LHCN-M2 (cell line): ENCODE measurements at regions not wholly inside any gene's neighbourhood (a gene's known extent, or its start where the extent isn't known, plus 50 kb on each side); places are given as distances from the start of the nearest gene placed in this dataset.

Experiments
- DNase-seq: peaks from one replicate; pipeline ENCODE4 v3.0.0-alpha.2; 2012; ENCODE audit warnings: low read depth

- peak; percentile 51 for DNase-seq
These were observed 704.0 kb downstream of the KCNA4 start for GRCh38 chr11:29312812-29313211.

DNA sequence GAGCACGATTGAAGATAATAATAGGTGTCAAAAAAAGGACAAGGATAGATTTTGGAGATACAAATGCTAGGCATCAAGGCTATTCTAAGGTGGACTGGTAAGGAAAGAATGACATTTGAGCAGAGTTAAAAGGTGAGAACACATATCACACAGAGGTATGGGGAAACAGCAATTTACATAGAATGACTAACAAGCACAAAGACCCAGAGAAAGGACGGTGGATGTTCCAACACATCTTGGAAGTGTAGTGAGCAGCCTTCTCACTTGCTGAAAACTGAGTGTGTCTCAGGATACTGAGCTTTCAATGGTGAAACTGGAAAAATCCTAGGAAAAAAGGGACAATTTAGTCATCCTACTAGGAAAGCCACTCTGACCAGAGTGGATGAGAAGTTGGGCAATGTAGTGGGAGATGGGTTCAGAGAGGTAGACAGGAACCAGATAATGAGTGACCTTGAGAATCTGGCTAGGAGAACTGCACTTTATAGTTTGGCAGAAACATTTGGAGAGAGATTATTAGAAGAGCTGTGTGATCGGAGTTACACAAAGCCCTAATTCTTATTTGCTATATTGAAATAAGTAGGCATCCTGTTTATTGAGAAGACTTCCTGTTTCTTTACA is 706.0 kb downstream of the KCNA4 start:
- no peak for DNase-seq

- DNase-seq: peak; percentile 89
These were observed 706.8 kb downstream of the KCNA4 start for GRCh38 chr11:29309992-29310391.

GRCh38 chr11:29306527-29306926 is 710.3 kb downstream of the KCNA4 start:
- peak; percentile 92 for DNase-seq

DNA sequence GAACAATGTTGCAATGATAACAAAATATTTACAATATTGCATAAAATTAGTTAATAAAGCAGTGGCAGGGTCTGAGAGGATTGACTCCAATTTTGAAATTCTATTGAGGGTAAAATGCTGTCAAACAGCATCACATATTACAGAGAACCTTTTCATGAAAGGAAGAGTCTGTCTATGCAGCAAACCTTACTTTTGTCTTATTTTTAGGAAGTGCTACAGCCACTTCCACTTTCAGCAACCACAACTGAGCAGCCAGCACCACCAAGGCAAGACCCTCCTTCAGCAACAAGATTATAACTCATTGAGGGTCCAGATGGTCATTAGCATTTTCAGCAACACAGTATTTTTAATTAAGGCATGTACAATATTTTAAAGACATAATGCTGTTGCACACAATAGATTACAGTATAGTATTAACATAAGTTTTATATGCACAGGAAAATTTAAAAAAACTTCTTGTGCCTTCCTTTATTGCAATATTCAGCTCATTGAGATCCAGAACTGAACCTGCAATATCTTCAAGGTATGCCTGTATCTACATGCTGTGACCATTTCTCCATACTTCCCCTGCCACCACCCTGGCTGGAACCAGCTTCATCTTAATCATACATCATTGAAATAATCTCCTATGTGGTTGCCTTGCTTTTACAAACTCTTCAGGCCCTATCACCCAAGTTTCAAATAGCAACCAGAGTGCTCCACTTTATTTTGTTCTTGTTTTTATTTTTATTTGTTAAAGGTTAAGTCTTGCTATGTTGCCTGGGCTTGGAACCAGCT is 711.2 kb downstream of the KCNA4 start:
- DNase-seq: no peak

DNA sequence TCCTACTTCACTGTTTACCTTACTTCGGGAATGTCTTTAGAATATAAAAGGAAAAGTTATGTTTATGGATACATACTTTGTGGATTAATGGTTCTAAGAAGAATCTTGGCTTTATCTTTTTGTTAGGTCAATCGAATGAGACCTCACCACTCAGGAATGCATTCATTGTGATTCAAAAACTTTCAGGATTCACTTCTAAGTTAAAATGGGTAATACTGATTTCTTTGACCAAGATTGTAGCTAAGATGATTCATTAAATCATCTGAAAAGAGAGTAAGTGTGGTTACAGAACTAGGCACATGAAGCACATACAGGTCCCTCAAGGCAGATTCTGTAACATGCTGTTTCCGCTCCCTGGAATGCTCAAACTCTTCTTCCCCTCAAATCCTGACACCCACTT is 716.4 kb downstream of the KCNA4 start:
- peak; percentile 82 for DNase-seq

DNA sequence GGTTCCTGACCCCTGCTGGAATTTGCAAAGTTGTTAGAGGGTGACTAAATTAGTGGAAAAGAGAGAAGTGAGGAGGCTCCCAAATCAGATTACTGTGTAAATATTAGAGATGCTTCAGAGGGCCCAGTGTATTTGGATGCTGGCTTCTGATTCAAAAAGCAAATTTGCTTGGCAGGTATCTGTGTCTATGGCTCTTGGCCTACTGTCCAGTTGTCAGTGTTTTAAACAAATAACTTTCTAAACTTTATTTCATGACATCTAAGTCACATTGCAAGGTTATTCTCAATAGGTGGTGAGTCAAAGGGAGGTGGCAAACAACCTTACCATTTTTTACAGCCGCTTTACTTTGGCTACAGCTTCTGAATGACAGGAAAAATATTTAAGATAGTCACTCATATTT is 720.1 kb downstream of the KCNA4 start:
- no peak for DNase-seq

DNA sequence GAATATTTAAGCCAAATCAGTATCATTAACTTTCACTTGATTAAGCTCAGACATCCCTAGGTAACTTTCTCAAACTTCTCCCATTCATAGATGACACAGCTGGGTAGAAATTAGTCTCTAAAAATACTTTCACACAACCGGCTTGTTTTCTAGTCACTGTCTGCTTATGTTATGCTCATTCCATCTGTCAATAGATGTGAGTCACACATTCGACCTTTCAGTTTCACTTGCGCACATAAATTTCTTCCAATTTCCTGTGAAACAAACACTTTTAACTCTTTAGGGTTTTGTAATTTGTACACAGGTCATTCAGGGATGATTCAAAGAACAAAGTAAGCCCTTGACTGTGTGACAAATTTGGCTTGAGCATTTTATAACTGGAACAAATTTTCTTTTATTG is 723.0 kb downstream of the KCNA4 start:
- DNase-seq: peak; percentile 84

DNA sequence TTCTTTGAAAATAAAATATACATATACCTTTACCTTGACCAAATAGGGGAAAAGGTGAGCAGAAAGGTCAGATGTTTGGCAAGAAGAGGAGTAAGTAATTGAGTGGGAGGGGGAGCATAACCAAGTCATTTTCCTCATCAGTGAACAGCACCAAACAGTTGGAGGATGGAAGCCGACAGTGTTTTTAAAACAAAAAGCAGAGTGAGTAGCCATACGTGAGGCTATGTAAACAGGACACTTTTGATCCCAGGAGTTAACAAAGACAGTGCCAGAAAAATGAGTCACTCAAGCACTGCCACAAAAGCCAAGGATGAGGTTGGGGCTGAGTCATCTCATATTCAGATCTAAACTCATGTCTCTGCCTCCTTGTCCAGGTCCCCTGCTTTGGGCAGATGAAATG is 734.7 kb downstream of the KCNA4 start:
- peak; percentile 96 for DNase-seq

- no peak for DNase-seq
These were observed 735.5 kb downstream of the KCNA4 start for GRCh38 chr11:29281271-29281777.

GRCh38 chr11:29280452-29280851 is 736.4 kb downstream of the KCNA4 start:
- peak; percentile 57 for DNase-seq

- DNase-seq: no peak
These were observed 737.1 kb downstream of the KCNA4 start for GRCh38 chr11:29279716-29280115.

DNA sequence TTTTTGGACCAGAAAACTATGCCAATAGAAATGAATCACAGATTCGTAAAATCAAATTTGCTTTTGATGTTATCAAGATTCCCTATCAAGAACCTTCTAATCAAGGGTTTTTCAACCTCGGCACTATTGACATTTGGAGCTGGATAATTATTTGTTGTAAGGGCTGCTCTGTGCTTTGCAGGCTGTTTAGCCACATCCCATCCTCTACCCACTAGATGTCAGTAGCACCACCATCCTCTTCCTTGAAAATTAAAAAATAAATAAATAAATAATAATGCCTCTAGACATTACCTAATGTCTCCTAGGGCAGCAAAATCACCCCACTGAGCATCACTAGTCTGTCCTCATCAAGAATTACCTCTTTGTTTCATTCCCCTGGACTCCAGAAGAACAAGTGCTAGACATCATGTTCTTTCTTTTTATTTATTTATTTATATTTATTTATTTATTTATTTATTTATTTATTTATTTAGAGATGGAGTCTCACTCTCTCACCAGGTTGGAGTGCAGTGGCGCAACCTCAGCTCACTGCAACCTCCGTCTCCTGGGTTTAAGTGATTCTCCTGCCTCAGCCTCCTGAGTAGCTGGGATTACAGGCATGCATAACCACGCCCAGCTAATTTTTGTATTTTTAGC is 744.7 kb downstream of the KCNA4 start:
- DNase-seq: peak; percentile 59

DNA sequence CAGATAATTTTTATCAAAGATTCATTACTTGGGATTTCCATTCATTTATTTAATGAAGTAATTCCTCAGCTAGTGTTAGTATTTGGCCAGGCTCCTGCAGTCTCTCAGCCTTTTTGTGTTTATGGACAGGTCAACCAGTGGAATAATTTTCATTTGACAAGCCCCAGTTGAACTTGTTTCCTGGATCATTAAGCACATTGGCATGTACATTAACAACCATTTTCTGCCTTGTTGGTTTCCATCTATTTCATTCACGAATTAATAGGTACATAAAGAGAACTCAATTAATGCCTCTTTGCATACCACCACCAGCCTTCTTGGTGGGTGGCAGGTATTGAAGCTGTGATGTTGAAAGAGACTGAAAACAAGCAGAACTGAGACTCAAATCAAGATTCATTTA is 745.2 kb downstream of the KCNA4 start:
- DNase-seq: no peak

GRCh38 chr11:29268733-29269132 is 748.1 kb downstream of the KCNA4 start:
- DNase-seq: no peak

GRCh38 chr11:29265792-29266191 is 751.0 kb downstream of the KCNA4 start:
- DNase-seq: no peak

DNA sequence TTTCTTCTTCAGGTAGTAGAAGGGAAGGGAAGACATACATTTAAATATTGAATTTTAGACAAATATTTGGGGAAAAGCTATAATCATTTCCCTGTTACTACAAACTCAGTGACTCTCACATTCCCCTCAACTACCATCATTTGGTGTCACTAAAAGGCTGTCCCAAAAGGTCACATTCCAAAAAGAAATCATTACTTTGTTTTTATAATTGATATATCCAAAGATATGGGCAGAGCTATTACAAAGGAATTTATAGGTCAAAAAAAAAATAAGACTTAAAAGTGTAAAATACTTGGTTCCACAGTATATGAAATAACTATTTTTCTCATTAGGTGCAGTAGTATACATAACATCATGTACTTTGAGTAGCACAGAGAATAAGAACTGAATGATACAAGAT is 751.4 kb downstream of the KCNA4 start:
- no peak for DNase-seq

- DNase-seq: no peak
These were observed 752.7 kb downstream of the KCNA4 start for GRCh38 chr11:29263971-29264682.

GRCh38 chr11:29261831-29262230 is 755.0 kb downstream of the KCNA4 start:
- no peak for DNase-seq

DNA sequence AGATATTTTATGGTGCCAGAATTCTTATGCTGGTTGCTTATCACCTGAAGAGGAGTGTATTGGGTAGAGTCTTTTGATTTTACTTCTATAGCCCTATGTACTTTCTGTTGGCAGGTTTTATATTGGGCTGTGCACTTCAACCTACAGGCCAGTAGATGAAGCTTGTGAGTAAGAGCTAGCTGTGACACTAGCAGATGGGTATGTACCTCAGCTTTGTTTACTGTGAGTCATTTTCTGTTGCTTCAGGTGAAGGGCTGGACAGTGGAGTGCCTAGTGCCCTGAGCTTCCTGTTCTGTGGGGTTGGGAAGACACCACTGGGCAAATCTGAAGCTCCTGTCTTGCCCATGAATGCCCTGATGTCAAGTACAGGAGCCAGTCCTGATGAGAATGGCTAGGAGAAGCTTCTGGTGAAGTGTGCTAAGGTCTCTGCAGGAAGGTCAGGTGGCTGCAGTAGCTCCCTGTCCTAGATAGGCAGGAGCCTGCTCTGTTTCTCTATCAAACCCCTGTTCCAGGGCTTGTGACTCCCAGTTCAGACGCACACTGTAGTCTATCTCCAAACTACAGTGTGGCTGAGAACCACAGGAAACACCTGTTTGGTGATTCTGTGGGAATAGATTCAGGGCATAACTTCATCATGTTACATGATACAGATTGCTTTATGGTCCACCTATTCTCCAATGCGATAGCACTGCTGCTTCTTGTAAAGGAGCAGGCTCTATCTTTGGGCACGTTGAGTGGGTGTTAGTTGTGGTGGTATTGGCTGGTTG is 755.7 kb downstream of the KCNA4 start:
- peak; percentile 51 for DNase-seq

GRCh38 chr11:29258411-29258810 is 758.4 kb downstream of the KCNA4 start:
- DNase-seq: no peak
